GM21825 (cell line): ENCODE measurements at regions not wholly inside any gene's neighbourhood (a gene's known extent, or its start where the extent isn't known, plus 50 kb on each side); places are given as distances from the start of the nearest gene placed in this dataset.

Source experiments
- ATAC-seq: cut with Tn5 transposase; IDR thresholded peaks from one replicate; pipeline ENCODE4 v1.9.1; 2021; ENCODE audit warnings: mild to moderate bottlenecking, moderate library complexity; ENCODE audit not compliant: unreplicated experiment

DNA sequence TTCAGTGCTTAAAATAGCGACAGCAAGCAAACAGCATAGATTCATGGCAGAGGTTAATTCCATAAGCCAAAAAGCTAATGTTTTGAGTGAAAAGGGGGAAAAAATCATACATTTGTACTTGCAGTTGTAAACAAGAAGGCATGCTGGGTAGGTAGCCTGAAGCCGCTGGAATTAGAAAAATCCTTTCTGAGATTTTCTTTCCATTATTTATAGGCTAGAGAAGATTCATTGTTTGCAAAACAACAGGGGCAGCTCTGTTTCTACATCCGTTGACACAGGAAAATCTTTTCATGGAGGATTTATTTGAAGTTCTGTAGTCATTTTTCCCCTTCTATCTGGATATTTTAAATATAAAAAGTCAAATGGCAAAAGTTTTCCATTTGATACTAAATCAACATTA, 843.9 kb downstream of the QKI start:
- ATAC-seq, result no peak

DNA sequence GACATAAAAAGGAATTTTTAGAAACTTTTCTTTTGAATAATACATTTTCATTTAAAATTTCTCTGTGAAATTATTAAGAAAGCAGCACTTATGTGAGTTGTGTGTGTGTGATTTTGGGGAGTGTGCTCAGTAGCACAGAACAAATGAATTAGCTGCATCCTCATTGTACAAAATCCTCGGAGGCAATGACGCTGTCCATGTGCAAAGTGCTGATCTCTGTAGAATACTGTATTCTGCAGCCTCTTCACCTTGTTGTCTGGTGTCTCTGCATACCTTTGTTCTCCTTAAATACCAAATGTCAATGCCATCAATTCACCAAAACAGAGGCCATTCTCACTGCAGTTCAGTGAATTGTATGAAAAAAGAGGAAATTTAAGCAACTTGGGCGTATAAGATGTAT, 838.4 kb downstream of the QKI start:
- no peak for ATAC-seq

DNA sequence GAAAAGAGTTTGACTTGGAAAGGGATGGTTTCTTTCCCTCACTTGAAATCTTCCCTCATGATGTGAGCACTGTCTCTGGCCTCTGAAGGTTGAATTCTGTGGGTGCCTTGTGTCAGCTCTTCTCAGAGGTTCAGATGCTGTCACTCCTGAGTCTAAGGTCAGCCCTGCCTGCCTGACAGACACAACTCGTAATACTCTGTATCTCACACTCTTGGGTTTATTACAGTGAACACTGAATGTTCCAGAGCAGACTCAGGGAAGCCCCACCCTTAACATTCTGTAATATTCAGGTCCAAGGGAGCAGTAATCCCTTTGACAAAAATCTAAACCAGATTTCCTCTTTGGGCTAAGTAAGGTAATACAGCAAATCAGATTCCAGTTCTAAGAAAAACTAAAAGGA, 837.8 kb downstream of the QKI start:
- ATAC-seq, result no peak

DNA sequence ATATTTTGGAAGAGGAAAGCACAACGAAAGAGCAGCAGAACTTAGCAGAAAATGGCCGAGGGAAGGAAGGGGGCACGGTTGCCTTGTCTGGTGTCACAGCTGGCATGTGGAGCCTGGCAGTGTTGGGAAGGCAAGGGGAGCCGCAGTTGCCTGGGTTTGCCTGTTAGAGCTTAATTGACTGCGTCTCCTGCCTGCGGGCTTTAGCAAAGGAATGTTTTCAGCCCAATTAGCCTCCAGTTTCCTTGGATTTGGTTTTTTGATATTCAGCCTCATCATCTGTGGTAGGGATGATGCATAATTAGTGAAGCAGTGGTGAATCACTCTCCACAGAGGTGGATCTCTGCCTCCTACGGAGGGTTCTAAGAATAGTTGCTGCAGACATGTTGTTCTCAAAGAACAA, 832.6 kb downstream of the QKI start:
- ATAC-seq, result no peak

DNA sequence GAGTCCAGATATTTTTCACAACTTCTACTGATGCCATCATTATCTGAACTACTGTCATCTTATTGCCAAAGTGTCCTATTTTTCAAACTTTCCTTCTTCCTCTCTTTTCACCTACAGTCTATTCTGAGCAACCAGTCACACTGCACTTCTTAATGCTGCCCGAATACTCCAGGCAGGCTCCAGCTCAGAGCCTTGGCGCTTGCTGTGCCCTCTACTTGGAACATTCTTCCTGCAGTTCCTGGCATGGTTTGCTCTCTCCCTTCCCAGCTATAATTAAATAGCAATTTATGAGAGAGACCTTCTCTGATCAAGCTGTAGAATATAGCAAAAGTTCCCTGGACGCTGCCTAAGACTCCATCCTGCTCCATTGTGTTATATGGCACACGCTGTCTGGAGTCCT, 831.6 kb downstream of the QKI start:
- no peak for ATAC-seq

DNA sequence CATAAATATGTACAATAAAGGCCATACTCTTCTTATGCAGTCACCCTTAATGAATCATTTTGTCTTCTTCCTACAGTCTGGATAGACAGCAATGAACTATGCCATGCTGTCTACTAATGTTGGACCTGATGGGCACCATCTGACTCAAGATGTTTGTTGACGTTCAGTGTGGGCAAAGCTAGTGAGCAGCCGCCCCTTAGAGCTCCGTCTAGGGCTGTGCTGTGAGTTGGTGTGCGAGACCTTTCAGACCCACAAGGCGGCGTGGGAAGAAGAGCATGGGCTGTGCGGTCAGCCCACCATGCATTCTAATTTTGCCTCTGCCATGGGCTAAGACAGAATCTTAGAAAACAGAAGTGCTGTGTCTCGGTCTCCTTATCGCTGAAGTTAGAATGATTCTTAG, 829.4 kb downstream of the QKI start:
- no peak for ATAC-seq

DNA sequence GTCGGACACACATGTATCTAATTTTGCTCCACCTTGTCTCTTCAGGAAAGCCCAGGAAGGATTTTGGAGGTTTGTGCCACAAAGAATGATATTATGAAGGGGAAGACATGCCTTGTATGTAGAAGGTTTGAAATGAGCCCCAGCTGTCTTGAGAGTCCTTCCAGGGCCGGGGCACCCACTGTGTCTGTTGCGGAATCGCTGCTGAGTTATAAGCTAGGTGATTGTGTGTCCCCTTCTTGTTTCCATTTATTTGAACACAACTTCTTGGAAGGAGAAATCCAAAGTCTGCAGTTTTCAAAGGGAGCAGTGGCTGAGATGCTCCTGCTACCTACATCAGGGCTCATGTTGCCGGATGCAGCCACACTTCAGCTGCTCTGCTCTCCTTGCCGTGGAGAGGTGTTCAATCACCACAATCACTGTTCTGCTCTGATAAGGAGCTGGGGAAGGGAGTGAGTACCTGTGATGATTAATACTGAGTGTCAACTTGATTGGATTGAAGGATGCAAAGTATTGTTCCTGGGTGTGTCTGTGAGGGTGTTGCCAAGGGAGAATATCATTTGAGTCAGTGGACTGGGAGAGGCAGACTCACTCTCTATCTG, 828.6 kb downstream of the QKI start:
- no peak for ATAC-seq

DNA sequence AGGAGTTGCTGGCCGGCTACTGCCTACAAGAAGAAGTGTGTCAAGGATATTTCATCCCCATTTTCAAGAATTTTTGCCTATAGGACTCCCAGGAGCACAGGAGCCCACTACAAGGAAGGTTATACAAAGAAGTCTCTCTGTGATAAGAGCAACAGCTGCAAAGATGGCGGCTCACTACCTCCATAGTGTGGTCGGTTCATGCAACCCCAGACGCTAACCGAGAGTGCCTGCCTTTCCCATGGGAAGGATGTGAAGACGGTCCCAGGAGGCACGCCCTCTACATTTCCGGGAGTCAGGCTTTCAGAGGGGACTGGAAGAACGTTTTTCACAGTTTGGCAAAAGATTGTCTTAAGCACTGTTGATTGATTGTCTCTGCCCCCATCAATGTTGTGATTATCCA, 816.3 kb downstream of the QKI start:
- no peak for ATAC-seq

DNA sequence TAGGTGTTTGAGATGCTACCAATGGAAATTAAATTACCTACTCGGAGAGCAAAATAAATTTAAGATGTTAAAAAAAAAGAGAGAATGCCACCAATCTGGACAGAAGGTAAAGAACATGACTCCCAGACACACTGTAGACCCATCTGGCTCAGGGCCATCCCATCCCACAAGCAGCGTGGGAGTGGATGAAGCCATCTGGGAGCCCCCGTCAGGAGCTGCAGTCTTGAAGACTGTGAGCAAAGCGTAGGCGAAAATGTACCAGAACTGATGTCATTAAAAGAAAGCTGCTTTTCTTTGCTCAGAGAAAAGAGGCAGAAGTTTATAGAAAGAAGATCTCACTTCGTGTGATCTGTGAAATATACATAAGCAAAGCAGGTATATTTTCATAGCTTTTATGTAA, 815.7 kb downstream of the QKI start:
- ATAC-seq, result no peak

DNA sequence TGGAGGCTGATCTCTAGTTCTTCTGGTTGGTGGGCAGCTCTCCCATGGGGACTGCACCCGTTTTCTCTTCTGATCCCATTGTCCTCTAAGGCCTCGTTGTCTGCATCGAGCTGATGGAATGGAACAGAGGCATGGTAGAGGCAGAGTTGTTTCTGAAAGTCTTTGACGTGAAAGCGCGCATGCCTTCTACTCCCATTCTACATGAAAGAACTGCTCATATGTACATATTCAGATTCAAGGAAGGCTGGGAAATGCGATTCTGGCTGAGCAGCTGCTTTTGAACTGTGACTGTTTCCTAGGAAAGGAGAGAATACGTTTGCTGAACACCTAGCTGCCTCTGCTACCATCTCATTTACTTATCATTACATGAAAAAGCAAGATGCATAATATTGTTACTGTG, 815.2 kb downstream of the QKI start:
- no peak for ATAC-seq

DNA sequence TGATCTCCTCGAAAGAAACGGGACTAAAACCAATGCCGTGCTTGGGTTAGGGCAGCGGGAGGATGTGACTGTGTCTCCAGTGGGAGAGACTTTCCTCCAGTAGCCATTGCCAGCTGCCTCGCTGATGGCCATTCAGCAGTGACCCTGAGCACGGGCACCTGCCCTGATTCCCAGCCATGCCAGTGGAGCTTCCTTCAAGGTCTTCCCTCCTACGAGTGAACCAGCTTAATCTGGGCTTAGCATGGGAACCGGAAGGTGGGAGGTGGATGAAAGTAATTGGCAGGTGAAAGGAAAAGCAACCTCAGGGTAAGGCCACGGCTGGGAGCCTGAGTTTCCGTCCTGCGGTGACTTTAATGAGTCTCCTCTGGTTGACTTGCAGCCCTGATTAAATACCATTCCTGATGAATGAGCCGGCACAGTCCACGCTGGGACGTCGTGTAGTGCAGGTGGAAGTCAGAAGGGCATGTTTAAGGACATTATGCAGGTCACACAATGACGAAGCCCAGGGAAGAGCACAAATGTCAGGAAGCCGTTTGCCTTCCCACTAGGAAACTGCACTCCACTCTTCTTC, 813.5 kb downstream of the QKI start:
- ATAC-seq, result no peak

DNA sequence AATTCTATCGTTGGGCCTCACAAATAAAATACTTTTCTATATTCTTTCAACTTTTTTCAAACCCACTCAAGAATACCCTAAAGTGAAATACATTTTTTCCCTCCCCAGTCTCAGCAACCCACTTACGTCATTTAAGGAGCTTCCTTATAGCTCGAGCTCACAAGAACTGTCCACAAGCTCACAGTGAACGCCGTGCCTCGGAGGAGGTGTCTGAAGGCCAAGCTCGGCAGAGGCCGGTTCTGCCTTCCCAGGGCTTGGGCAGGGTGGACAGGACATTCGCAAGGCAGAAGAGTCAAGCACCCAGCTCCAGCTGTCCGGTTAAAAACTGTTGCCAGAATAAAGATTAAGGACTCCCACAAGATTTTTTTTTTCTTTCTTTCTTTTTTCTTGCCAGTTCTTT, 802.3 kb downstream of the QKI start:
- ATAC-seq, result no peak

DNA sequence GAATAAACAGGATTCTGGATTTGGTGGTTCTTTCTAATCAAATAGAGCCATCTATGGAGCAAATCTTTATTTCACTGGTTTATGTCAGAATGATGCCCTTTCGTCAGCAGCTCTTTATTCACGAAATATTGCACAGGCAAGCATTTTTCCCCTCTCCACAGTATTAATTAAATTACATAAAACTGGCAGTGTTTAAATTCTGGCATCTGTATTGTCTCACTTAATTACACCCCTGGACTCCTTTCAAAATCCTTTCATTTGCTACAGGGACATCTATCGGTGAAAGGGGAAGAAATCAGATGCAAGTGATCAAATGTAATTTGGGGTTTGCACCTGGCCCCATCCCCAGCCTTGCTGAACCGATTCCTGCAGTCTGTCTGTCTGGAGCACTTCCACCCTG, 801.9 kb downstream of the QKI start:
- ATAC-seq, result no peak

DNA sequence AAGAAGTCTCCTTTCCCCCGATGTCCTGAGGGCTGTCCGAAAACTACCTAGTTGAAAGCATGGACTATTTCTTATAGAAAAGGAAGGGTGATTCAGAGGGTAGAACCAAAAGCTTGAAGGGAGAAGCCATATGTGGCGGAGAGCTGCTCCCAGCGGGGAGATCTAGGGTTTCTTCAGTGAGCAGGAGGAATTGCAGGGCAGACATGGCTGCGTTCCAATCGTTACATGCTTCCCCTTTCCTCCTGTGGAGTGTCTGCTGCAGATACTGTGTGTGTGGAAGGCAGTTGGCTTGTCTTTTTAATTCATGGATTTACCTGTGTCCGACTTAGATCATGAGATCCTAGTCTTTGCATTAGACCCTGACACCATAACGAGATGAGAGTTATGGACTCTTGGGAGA, 799.5 kb downstream of the QKI start:
- ATAC-seq, result no peak

DNA sequence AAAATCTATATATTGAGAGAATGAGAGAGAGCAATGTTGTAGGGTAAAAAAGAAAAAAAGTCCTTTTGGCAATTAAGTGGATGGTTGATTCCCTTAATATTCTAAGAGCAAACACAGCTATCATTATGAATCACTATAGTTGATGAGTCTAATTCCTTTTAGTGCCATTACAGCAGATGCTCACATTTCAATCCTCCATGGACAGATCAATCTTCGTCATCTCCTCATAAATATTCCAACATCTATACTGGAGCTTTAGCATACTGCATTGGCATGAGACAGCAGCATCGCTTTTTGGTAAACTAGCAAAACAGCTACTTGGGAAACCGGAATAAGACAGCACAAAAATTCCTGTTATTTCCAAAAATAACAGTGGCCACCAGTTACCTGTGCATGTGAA, 796.7 kb downstream of the QKI start:
- ATAC-seq, result no peak

DNA sequence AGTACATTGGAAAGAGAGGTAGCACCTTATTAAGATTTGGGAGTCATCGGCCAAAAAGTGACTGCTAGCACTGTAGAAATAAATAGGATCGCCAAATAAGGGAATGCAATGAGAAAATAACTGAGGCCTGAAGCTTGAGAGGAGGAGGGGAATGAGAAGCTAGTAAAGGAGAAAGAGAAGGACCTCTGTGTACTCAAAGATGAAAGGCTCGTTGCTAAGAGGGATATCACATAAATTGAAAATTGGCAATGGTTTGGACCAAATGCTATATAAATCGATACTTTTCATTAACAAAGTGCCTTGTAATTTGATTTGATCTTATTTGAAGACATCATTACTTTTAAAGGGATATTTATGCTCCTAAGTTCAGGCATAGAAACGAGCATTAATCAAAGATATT, 796.3 kb downstream of the QKI start:
- ATAC-seq, result no peak

DNA sequence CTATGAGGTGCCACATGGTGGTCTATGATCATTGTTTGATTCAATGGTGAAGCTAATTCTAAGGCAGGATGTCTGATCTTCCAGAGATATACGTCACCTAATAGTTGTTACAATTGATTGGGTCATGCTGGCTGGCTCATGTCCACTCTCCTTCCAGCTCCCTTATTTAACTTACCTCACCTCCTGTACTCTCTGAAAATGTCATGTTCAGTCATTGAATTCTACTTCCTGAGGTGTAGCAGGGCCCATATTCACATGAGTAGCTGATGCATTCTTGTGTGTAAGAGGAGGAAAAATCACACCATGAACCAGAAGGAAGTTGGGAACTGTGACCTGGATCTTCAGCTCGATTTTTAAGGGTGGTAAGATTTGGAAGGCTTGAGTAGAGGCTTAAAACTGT, 795.8 kb downstream of the QKI start:
- ATAC-seq, result no peak

DNA sequence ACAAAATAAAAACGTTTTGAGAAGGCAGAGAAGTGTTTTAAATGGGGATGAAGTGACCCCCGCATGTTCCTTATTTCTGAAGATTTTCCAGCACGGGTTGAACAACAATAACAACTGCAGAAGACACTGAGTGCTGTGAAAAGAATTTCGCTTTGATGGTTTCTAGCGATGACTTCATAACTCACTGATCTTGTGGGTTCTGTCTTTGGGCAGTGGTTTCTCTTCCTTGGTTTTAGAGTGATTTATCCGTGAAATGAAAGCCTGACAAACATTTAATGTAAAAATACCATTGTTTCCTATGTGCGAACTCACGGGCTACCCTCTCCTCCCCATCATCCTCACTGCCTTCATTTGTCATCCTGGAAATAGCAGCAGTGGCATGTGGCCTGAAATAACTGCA, 793.9 kb downstream of the QKI start:
- ATAC-seq, result no peak

DNA sequence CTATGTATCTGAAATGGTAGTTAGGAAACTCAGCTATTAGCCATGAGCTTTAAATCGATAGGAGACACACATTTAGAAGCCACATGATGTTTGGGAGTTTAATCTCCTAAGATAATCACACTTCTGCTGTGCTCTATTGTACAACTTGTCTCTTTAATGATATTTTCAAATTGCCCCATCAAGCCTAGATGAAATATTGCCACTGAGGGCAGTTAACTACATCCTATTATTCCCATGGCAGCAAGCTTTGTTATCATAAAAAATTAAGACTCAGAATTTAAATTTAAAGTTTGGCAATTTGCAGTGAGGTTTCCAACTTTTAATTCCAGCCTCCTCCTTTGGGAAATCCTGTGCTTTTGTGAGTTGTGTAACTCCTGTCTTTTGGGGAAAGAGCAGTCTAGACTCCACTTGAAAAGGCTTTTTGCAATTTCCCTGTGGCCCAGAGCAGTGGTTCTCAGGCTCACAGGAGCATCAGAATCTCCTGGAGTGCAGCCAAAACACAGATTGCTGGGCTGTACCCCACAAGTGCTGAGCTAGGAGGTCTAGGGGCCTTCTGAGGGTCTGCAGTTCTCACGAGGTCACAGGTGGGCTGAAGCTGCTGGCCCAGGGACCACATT, 792.4 kb downstream of the QKI start:
- no peak for ATAC-seq

DNA sequence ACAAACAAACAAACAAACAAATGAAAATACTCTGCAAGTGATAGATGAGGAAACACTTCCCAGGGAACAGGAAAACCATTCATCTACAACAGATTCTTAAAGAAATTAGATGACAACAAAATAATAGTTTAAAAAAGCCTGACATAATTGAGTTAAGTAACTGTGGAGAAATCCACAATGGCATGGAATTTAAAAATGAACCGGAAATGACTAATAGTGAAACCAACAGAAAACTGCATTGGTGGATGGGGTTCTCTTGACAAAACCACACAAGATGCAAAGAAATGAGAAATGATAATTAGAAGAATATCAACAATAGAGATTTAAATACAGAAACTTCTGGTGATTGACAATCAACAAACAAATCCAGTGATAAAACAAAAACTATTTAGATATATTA, 785.6 kb downstream of the QKI start:
- no peak for ATAC-seq

DNA sequence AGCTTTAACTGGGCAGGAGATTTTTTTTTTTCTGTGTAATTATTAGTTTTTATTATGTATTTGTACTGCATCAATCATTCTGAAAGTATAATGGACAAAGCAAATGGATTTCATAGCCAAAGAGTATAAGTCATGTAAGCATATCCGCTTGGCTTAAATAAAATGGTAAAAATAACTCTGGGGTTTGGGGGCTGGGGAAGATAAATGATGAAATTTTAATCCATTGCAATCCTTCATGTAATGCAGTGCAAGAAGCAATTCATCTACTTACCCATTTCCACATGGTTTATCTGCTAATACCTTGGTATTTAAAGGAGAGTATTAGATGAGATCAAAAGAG, 781.4 kb downstream of the QKI start:
- no peak for ATAC-seq

DNA sequence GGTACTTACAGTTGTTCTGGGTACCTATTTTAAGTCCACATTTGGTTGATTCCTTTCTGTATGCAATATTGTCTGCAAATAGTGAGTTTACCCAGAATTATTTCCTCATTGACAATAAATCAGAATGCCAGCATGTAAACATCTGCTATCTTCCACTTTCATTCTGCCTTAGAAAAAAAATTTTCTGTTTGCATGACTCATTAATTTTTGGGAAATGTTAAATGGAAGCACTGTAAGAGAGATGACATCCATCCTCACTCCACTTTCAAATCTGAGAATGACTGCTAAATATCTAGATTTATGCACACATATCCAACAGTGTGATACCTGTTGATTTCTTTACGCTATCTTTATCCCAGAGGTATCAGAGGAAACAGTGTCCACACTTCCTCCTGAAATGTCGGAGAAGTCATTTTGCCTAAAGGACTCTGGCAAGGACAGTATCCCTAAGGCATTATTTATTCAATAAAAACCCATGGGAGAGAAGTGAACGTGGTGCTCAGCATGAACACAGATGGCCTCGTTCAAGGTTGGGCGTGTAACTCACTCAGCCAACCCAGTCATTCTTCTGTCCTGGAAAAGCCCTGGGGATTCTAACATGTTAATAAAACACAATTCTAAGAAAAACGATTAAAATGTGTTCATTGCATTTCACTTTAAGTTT, 780.9 kb downstream of the QKI start:
- no peak for ATAC-seq

DNA sequence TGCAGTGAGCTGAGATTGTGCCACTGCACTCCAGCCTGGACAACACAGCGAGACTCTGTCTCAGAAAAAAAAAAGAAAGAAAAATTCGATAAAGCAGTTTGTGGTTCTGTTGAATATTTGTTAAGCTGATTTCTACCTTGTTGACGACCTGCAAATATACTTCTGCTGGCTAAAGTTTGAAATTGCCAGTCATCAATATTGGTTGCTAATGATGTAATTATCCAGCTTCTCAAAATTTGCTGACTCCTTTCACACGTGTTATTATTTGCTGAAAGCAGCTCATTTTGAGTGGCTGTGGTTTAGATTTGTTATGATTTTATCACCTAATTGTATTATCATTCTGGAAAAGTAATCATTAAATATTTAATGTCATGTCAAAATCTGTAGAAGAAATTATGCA, 774.3 kb downstream of the QKI start:
- ATAC-seq, result no peak
